NCI-H2081 treated with DMSO at 0.1 percent for 48 hours (cell line): ENCODE measurements at regions not wholly inside any gene's neighbourhood (a gene's known extent, or its start where the extent isn't known, plus 50 kb on each side); places are given as distances from the start of the nearest gene placed in this dataset.
"Not testable (repeated sequence)": the region's sequence is repeated elsewhere in the genome, so short reads cannot be mapped to it uniquely, and the experiment has no call there.

Experiments
- DNase-seq: peaks from one replicate; lab custom pipeline; 2025; lab: John Stamatoyannopoulos, UW

DNA sequence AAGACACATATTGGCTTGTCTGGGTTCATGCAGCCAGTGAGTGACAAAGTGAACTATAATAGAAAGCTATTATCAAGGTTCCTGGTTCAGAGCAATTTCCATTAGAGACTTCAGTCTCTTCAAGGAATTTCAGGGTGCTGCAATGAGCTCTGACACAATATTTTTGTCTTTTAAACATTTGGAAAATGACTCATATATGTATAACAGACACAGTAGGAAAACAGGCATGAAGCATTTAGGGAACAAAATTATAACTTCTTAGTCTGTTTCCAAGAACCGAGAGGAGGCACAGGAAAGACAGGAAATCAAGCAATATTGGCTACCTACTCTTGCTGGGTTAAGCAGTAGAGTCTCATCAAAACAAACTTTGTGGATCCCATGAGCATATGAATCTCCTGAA is 170.4 kb downstream of the PTPRC start:
- no peak for DNase-seq

DNA sequence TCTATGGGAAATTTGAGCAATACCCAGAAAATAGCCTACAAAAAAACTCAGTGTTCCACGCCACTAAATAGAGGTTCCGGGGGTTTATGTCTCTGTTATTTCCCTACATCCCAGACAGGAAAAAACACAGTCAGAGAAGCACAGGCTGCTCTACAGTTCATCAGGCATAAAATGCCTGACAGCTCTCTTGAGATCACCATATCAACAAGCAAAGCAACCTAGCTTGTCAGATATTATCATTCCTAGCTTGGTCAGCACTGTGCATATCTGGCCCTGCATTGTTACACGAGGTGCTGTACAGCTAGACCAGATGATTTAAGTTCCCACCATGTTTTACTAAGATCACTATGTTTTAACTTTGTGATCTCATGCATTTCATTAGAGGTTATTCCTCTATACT is 172.6 kb downstream of the PTPRC start:
- DNase-seq = no peak

DNA sequence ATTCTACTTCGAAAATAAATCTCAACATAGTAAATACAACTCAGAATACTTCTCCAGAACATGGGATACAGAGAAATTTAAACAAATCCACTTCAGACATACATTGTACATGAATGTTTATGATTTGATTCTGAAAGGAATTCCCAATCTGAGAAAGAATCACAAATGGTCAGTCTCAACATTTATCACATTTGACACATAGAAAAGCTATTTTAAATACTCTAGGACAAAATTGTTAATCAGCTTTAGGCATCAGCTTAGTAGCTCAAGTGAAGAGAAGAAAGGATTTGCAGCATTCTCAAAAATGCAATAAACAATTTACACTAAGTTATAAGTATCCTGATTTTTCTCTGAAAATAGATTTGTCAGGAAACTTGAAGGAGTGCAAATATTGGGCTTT is 184.8 kb downstream of the PTPRC start:
- DNase-seq = no peak

DNA sequence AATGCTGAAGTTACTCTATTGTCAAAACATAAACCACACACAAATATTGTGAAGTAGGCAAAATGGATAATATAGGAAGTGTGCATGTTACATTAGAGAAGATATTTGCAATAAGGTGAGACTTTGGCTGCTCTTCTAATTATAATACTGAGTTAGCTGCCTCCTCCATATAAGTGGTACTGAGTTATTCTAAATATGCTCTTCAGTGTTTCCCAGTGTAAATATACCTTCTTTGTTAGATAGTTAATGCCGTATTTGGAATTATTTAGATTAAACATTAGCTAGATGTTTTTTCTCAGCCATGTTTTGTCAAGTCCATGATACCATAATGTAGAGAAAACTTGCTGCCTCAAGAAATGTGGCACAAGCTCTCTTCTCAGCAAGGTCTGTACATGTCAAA is 186.4 kb downstream of the PTPRC start:
- no peak for DNase-seq

DNA sequence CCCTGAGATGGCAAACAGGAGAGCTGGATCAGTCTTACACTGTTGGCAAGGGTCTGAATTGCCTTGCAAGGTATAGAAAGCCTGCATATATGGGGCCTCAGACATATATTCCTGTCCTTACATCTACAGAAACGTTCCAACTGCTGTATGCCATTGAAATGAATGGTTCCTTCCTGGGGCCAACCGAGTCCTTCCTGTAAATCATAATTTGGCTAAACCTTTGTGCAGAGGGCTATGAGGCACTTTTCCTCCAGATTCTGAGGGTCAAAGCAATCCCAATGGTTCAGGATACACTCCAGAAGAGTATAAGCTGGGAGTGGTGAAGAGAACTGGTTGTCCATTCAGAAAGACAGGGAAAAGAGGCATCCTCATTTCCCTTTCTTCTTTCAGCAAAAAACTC is 190.5 kb downstream of the PTPRC start:
- DNase-seq = no peak

DNA sequence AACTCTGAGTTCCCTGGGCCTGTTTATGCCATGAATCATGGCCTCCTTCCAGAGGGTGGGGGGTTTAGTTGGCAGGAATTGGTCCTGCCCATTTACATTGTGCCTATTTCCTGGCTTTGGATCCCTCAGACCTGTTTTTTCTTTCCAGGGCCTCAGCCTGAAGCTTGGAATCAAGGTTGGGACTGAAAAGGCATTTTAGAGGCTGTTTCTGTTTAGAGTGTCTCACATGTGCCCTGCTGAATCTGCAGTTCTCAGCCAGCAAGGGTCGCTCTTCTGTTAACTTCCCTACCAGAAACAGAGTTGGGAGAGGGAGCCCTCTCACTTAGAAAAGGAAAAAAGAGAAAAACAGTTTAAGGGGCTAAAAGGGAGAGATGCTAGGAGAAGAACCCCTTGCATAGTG is 191.1 kb downstream of the PTPRC start:
- DNase-seq = no peak

DNA sequence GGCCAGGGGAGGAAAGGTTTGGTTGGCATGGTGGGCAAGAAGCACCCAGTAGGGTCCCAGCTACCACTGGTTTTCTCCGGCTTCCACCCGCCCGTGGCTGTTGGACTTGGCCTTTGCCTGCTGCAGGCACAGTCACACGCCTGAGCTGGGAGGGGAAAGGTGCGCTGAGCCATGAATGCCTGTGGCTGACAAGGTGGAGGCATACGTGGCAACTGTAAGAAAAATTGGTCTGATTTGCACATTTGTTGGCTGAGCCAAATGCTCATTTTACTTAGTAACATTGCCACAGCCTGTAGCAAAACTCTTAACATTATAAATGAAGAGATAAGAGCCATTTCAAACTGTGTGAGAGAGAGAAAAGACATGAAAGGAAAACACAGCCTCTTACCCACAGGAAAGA is 191.6 kb downstream of the PTPRC start:
- no peak for DNase-seq

DNA sequence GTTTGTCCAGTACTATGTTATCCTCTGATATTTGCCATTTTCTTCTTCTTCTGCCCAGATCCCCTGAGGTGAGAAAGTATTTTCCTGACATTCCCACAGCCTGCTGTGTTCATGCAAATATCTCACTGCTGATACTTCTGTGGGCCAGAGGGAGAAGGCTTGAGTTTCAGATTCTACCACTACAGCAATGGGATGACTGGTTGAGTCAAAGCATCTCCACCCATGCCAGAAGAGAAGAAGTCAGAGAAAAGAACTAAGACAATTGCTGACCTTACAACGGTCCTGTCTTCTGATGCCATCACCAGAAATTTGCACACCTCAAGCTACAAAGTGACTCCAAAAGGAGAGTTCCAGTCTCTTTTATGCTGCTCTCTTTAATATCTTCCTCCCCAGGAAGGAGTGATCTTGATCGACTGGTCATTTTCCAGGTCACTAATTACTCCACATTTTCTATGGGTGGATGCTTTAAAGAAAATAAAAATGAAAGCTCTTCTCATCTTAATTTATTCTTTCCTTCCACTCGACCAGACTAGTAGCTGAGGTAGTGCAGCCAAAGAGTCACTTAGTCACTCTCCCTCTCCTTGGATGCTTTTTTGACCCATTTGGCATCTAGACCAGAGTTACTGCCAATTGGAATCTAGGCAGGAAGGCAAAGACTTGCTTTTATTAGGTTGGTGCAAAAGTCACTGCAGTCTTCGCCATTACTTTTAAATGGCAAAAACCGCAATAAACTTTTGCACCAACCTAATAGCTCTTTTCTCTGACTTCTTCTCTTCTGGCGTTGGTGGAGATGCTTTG is 195.1 kb downstream of the PTPRC start:
- no peak for DNase-seq

DNA sequence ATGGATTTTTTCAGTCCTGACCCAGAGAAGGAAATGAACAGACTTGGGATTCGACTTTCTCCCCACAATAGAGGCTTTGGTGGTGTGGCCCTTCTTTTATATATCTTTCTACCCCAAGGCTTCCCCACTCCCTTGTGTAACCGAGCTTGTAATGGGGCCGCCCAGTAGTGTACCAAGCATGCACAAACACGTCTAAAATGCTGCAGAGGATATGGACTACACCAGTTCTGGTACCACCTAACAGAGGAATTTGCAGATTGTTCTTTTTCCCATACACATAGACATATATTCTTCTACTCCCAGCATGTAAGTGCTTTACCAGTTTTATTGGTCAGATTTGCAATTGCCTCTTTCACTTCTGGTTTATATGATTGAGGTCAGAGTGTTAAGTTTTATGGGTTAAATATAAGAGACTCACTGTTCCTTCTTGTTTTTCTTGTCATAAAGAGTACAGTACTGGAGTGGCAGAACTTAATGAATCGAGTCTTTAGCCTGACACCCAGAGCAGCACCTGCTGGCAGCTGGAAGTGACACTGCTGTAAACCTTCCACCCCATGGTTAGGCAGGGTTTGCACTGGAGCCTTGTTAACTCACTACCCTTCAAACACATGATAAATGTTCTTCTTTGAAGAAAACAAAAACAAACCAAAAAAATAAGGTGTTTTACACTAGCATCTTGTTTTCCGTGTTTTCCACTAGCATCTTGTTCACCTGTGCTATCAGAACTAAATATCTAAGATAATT is 198.6 kb downstream of the PTPRC start:
- DNase-seq = no peak

DNA sequence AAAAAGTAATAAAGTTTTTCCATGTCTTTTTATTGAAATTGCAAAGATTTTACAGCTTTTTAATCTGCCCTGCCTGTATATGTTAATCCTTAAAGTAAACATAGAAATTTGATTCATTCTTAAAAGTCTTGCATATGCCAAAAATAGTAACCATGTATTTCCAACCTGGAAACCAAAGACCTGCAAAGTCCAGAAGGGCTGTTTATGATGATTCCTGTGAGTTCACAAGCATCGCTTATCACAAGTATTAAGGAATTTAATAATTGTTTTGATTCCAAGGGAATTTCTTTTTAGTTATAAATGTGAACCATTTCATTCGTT is 199.1 kb downstream of the PTPRC start:
- no peak for DNase-seq

DNA sequence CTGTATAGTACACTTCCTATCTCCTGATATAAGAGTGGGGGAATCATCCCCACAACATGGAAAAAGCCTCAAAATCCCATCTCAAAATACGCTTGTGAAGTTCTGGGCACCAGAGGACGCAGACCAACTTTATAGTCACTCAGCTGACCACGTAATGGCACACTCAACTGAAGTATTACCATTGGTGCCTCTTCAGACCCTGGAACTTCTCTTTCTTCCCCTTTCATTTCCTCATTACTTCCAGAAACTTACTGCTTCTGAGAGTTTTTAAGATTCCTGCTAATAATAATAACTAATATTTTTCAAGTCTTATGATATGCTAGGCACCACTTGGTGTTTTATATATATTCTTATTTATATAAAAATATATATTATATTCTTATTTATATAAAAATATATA is 202.6 kb downstream of the PTPRC start:
- no peak for DNase-seq

DNA sequence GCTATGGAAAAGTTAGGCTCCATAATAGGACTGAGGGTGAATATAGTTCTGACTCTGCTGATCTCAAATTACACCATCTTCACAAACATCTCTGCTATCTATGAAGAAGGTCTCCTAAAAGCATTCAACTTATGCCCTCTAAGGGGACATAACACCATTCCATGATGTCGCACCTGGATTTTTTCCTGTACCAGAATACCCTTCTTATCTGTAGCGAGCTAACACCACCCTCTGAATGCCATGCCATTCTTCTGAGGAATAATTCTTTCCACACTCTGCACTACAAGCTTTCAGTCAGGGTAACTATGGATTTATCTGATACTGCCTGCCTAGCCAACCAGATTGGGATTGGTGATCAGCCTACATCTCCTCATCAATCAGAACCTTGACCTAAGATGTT is 203.8 kb downstream of the PTPRC start:
- DNase-seq = no peak

DNA sequence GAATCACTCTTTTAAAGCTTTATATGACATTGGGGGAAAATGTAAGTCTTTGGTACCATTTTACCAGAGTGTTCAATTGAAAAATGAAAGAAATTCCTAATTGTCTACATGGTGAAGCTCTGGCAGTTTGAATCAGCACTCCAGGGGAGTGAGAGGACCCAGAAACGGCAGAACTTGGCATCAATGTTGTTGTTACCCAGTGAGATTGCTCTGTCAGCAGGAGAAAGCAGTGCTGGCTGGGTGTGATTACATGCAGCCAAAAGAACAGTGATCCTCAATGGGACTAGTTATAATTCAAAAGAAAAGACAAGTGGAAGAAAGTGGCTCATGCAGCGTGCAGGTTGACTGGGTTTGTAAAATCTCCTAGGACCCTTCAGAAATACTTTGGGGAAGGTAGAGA is 206.4 kb downstream of the PTPRC start:
- DNase-seq = no peak

DNA sequence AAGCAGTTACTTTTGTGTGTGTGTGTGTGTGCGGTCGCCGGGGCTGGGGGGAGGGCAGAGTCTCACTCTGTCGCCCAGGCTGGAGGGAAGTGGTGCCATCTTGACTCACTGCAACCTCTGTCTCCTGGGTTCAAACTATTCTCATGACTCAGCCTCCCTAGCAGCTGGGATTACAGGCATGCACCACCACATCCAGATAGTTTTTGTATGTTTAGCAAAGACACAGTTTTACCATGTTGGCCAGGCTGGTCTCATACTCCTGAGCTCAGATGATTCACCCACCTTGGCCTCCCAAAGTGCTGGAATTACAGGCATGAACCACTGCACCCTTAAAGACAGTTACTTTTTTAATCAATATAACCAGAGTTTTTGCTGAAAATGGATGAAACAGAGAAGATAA is 207.0 kb downstream of the PTPRC start:
- DNase-seq = no peak

DNA sequence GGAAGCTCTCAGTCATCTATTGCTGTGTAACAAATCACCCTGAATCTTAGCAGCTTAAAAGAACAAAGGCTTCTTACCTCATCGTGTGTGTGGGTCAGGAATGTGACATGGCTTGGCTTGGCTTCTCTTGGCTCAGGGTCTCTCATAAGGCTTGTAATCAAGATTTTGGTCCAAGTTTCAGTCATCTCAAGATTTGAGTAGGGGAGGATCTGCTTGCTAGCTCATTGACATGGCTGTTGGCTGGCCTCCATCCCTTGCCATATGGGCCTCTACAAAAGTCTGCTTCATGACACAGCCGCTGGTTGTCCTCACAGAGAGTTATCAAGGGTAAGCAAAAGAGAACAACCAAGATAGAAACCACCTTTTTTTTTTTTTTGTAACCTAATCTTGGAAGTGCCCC is 207.7 kb downstream of the PTPRC start:
- no peak for DNase-seq

DNA sequence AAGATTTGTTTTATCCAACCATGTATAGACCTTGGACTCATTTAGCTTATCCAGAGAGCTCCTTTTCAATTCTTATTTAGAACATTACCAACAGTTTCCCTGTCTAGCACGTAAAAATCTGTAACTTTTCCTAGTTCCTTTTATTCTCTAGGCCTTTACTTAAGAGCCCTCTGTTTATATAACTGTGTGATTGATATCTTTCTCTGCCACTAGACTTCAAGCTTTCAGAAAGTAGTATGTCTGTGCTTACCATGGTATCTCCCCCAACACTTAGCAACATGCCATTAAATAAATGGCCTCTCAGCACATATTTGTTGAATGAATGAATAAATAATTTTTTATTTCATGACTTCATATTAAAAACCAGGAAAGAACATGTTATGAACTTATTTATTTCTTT is 209.4 kb downstream of the PTPRC start:
- DNase-seq = no peak

DNA sequence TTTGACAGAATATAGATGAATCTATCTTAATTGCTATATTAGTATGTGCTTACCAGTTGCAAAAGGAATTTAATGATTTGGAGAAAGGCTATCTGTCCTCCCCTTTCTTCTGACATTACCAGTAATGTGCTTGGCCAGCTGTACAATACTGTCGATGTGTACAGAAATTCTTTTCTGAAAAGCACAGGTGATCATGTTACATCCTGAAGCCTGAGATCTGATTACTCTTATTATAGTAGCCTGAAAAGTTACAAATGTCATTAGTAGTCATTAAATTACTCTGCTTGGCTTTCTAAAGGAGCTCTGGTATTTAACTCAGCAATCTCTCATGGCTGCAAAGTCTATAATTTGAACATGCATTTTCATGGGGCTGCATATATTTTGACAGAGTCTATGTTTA is 209.8 kb downstream of the PTPRC start:
- no peak for DNase-seq

DNA sequence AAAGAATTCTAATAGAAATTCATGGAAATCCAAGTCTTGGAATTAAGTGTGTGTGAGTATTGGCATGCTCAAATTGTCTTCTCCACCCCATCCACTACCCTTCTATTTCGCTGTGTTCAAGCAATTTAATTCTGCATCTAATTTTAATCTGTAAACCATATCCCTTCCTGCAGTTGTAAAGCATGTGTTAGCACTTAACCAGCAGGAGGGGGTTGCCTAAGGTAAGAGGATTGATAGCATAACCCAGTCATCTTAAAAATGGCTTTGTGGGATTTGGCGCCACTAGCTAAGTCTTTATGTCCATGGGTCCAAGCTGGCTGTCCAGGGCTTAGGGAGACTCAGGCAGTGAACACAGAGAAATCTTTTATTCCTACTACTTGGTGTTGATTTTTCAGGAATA is 210.3 kb downstream of the PTPRC start:
- DNase-seq = no peak

DNA sequence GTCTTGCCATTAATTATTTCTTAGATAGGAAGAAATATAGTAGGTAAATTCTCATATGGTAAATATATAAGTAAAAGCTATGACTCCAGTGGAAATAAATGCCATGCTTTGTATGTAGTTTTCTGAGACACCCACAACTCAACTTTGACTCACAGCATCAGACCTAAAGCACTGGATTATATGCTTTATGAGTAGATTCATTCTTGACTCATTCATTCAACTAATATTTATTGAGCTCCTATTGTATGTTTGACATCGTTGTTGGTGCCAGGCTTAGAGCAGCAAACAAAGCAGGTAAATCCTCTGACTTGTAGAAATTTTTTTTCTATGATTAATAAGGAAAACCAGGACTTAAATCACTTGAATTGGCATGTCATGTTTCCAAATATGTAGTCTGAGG is 211.4 kb downstream of the PTPRC start:
- DNase-seq = no peak

DNA sequence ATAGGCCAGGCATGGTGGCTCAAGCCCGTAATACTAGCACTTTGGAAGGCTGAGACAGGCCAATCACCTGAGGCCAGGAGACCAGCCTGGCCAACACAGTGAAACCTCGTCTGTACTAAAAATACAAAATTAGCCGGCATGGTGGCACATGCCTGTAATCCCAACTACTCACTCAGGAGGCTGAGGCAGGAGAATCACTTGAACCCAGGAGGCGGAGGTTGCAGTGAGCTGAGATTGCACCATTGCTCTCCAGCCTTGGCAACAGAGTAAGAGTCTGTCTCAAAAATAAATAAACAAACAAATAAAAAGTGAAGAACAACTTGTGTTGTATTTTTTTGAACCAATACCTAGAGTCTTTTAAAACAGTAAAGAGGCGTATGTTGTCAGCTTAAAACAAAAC is 212.1 kb downstream of the PTPRC start:
- DNase-seq = not testable (repeated sequence)

DNA sequence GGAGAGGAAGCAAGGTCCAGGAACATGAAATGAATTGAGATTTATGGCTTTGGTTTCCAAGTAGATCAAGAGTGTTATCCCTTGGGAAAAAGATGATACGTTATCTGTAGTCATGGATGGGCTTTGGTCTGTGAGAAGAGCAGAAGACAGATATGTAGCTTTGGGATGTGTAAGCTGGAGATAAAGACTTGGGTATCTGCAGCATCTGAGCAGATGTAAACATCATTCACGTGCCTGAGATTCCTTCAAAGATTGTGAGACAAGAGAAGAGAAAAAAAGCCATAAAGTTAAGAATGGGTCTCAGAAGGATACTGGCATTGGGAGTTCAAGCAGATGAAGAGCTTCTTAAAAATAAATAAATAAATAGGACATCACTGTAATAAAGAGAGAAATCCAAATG is 217.8 kb downstream of the PTPRC start:
- no peak for DNase-seq

DNA sequence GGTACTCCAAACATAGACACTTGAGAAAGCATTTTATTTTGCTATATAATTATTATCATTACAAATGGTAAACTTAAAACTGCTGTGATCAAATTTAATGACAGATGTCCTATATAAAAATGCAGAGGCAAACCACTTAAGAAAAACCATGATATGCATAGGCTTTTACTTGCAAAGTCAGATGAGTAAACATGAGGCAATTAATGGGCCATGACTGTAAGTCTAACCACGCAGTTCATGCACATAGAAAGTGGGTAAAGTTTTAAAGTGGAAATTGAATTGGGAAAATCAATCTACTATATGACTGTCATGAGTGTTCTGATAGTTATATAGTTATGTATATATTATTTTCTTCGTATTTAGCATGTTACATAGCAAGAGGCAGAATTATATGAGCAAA is 219.2 kb downstream of the PTPRC start:
- DNase-seq = no peak

DNA sequence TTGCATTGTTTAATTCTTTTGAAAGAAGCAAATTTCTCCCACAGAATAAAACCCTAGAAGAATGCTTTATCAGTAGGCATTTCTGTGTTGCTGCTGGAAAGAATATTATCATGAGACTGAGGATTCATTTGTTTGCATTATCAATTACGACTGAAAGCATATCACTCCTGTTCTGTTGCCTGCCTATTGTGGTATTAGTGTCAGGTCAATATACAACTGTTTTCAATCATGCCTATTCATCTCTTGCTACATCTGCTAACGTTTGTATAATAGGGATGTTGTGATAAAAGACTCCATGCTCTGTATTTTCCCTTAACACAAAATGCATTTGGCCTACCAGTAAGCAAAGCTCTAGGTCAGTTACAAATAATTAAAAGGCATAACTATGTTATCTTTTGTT is 221.5 kb downstream of the PTPRC start:
- DNase-seq = peak; percentile 33

DNA sequence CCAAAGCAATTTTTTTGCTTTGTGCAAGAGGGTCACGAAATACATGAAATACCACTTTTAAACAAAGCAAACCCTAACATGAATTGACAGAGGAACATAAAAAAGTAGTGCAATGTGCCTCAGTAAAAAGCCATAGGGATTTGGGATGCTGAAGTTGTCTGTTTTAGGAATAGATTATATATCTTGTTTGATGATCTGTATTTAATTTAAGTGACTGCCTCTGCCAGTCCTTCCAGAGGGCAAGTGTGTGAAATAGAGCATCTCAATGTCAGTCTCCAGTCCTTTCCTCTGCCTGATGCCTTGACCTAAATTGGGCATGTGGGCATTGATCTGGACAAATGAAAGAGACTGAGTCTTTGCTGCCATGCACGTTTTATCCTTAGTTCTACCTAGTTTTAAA is 222.8 kb downstream of the PTPRC start:
- no peak for DNase-seq
